GM20000 (cell line): ENCODE measurements at regions not wholly inside any gene's neighbourhood (a gene's known extent, or its start where the extent isn't known, plus 50 kb on each side); places are given as distances from the start of the nearest gene placed in this dataset.

Experiments
- DNase-seq: peaks from one replicate; pipeline ENCODE4 v3.0.0; 2012; ENCODE audit warnings: low spot score
- CTCF ChIP-seq: IDR thresholded peaks from 2 replicates; pipeline ENCODE4 v1.5.1; 2012; ENCODE audit warnings: mild to moderate bottlenecking, control low read depth; ENCODE audit errors: extremely low read depth, missing control alignments

GRCh38 chr4:66108898-66109297, 438.6 kb upstream of the EPHA5 start:
- no peak for DNase-seq
- no peak for TF ChIP-seq CTCF

- no peak for DNase-seq
- TF ChIP-seq CTCF = no peak
Measured at GRCh38 chr4:66097218-66097617, 426.9 kb upstream of the EPHA5 start.

DNA sequence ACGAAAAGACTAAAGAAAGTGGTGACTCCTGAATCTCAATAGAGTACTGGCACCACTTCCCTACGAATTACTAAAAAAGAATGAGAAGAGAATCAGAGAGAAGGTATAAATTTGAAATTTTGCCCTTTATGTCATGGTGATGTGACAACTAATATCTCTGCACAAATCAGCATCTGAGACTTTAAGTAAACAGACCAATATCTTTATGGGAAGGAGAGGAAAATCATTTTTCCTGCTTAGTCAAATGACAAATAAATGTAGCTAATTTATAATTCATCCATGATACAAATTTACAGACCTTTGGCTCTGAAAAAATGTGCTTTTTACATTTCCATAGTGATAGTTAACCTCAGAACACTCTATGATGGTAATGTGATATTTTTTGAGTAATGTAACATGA, 424.8 kb upstream of the EPHA5 start:
- no peak for DNase-seq
- TF ChIP-seq CTCF = no peak

- no peak for DNase-seq
- no peak for TF ChIP-seq CTCF
Measured at GRCh38 chr4:66094070-66094469, 423.8 kb upstream of the EPHA5 start.

DNA sequence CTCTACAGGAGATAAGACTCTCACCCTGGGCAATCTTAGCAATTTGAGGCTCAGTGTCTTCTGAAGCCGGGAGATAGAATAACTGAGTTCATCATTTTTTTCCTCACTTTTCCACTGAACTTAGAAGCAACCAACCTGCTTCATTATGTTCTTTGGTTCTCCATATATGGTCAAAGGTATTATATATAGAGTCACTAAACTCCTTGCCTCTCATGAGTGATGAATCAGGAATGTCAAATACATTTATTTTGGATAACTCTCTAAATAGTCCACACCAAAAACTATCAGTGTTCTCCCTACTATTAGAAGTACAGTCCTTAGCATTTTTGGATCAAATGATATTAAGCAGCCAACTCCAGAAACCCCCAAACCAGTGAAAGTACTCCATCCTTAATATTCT, 421.5 kb upstream of the EPHA5 start:
- no peak for TF ChIP-seq CTCF
- no peak for DNase-seq

- TF ChIP-seq CTCF = no peak
- DNase-seq = no peak
Measured at GRCh38 chr4:66073961-66074360, 403.7 kb upstream of the EPHA5 start.

- TF ChIP-seq CTCF = no peak
Measured at GRCh38 chr4:66071911-66072310, 401.6 kb upstream of the EPHA5 start.

More at GRCh38 chr4:66071911-66072310, 401.6 kb upstream of the EPHA5 start:
- no peak for DNase-seq
